ENCODE measurements at regions not wholly inside any gene's neighbourhood (a gene's known extent, or its start where the extent isn't known, plus 50 kb on each side); places are given as distances from the start of the nearest gene placed in this dataset.
"Not testable (repeated sequence)": the region's sequence is repeated elsewhere in the genome, so short reads cannot be mapped to it uniquely, and the experiment has no call there.

GRCh38 chr4:125591290-125591689 is 276.5 kb downstream of the FAT4 start:
- DNase-seq: no peak
- H3K9me3 ChIP-seq (ENCODE audit: control extremely low read depth in 1 of 5, control insufficient read depth in 4 of 5, insufficient read depth in 2 of 5, low read depth in 1 of 5, low read length in 4 of 5): no peaks in the 10 kb centered on the region
- no peaks in the 10 kb centered on the region for H3K36me3 ChIP-seq (ENCODE audit: control insufficient read depth in 4 of 4, insufficient read depth in 4 of 4, low read length in 3 of 4)
- ChIA-PET CTCF (interaction anchor here (1.3 kb wide), 1 partner anchor 12 kb away, joined by 3 read pairs; no protein-coding TSS in a partner anchor), POLR2A (no interaction called here)
- H3K4me3 ChIP-seq (ENCODE audit: control insufficient read depth in 1 of 7, extremely low read depth in 1 of 7, insufficient read depth in 4 of 7, low read depth in 2 of 7, low read length in 6 of 7): no peak overlapping the region
- H3K27ac ChIP-seq (ENCODE audit: insufficient read depth in 1 of 2, low read depth in 1 of 2, low read length in 2 of 2, poor library complexity in 1 of 2, severe bottlenecking in 2 of 2): no peak overlapping the region
- H3K27me3 ChIP-seq (replicated peaks in 2 of 5; ENCODE audit: control insufficient read depth in 4 of 5, insufficient read depth in 5 of 5, low read length in 4 of 5): no peaks in the 10 kb centered on the region
- no peaks in the 10 kb centered on the region for H3K4me1 ChIP-seq (ENCODE audit: control extremely low read depth in 1 of 4, control insufficient read depth in 4 of 4, insufficient read depth in 4 of 4, low read length in 3 of 4)
- 100% methylated on average over 5 of the region's 8 CpGs for WGBS (ENCODE audit: insufficient coverage)

GRCh38 chr4:125594056-125594602 is 279.4 kb downstream of the FAT4 start:
- Histone ChIP-seq H3K4me1 (ENCODE audit: control extremely low read depth in 1 of 4, control insufficient read depth in 4 of 4, insufficient read depth in 4 of 4, low read length in 3 of 4) (no peaks in the 10 kb centered on the region), H3K27ac (ENCODE audit: insufficient read depth in 1 of 2, low read depth in 1 of 2, low read length in 2 of 2, poor library complexity in 1 of 2, severe bottlenecking in 2 of 2) (no peak overlapping the region), H3K27me3 (replicated peaks in 2 of 5; ENCODE audit: control insufficient read depth in 4 of 5, insufficient read depth in 5 of 5, low read length in 4 of 5) (no peaks in the 10 kb centered on the region), H3K9me3 (ENCODE audit: control extremely low read depth in 1 of 5, control insufficient read depth in 4 of 5, insufficient read depth in 2 of 5, low read depth in 1 of 5, low read length in 4 of 5) (no peaks in the 10 kb centered on the region), H3K36me3 (ENCODE audit: control insufficient read depth in 4 of 4, insufficient read depth in 4 of 4, low read length in 3 of 4) (no peaks in the 10 kb centered on the region), H3K4me3 (ENCODE audit: control insufficient read depth in 1 of 7, extremely low read depth in 1 of 7, insufficient read depth in 4 of 7, low read depth in 2 of 7, low read length in 6 of 7) (no peak overlapping the region)
- DNase-seq: no peak
- CTCF ChIA-PET: no interaction called here
- no CpG with 5 or more reads among the region's 4 CpGs for WGBS (ENCODE audit: insufficient coverage)
- POLR2A ChIA-PET: no interaction called here

GRCh38 chr4:125605926-125606325 is 291.2 kb downstream of the FAT4 start:
- CTCF ChIA-PET; DNase-seq; POLR2A ChIA-PET; H3K4me1 ChIP-seq (ENCODE audit: control extremely low read depth in 1 of 4, control insufficient read depth in 4 of 4, insufficient read depth in 4 of 4, low read length in 3 of 4); H3K36me3 ChIP-seq (ENCODE audit: control insufficient read depth in 4 of 4, insufficient read depth in 4 of 4, low read length in 3 of 4); H3K27me3 ChIP-seq (replicated peaks in 2 of 5; ENCODE audit: control insufficient read depth in 4 of 5, insufficient read depth in 5 of 5, low read length in 4 of 5); H3K27ac ChIP-seq (ENCODE audit: insufficient read depth in 1 of 2, low read depth in 1 of 2, low read length in 2 of 2, poor library complexity in 1 of 2, severe bottlenecking in 2 of 2); H3K4me3 ChIP-seq (ENCODE audit: control insufficient read depth in 1 of 7, extremely low read depth in 1 of 7, insufficient read depth in 4 of 7, low read depth in 2 of 7, low read length in 6 of 7); H3K9me3 ChIP-seq (ENCODE audit: control extremely low read depth in 1 of 5, control insufficient read depth in 4 of 5, insufficient read depth in 2 of 5, low read depth in 1 of 5, low read length in 4 of 5): not testable (repeated sequence)
- WGBS (ENCODE audit: insufficient coverage): no CpG with 5 or more reads among the region's 2 CpGs

- DNase-seq: no peak
- no peak overlapping the region for H3K4me3 ChIP-seq (ENCODE audit: control insufficient read depth in 1 of 7, extremely low read depth in 1 of 7, insufficient read depth in 4 of 7, low read depth in 2 of 7, low read length in 6 of 7)
- H3K27ac ChIP-seq (ENCODE audit: insufficient read depth in 1 of 2, low read depth in 1 of 2, low read length in 2 of 2, poor library complexity in 1 of 2, severe bottlenecking in 2 of 2): no peak overlapping the region
- H3K36me3 ChIP-seq (ENCODE audit: control insufficient read depth in 4 of 4, insufficient read depth in 4 of 4, low read length in 3 of 4): no peaks in the 10 kb centered on the region
- H3K27me3 ChIP-seq (replicated peaks in 2 of 5; ENCODE audit: control insufficient read depth in 4 of 5, insufficient read depth in 5 of 5, low read length in 4 of 5): no peaks in the 10 kb centered on the region
- H3K9me3 ChIP-seq (ENCODE audit: control extremely low read depth in 1 of 5, control insufficient read depth in 4 of 5, insufficient read depth in 2 of 5, low read depth in 1 of 5, low read length in 4 of 5): no peaks in the 10 kb centered on the region
- CTCF ChIA-PET: no interaction called here
- POLR2A ChIA-PET: interaction anchor here (0.5 kb wide), 1 partner anchor 1637 kb away, joined by 4 read pairs; no protein-coding TSS in a partner anchor
- no peaks in the 10 kb centered on the region for H3K4me1 ChIP-seq (ENCODE audit: control extremely low read depth in 1 of 4, control insufficient read depth in 4 of 4, insufficient read depth in 4 of 4, low read length in 3 of 4)
- no CpG with 5 or more reads among the region's 3 CpGs for WGBS (ENCODE audit: insufficient coverage)
Observed at GRCh38 chr4:125620066-125620860, 305.5 kb downstream of the FAT4 start.

GRCh38 chr4:125624951-125625350 is 310.2 kb downstream of the FAT4 start:
- Histone ChIP-seq H3K4me3 (ENCODE audit: control insufficient read depth in 1 of 7, extremely low read depth in 1 of 7, insufficient read depth in 4 of 7, low read depth in 2 of 7, low read length in 6 of 7) (no peak overlapping the region), H3K36me3 (ENCODE audit: control insufficient read depth in 4 of 4, insufficient read depth in 4 of 4, low read length in 3 of 4) (no peaks in the 10 kb centered on the region), H3K27ac (ENCODE audit: insufficient read depth in 1 of 2, low read depth in 1 of 2, low read length in 2 of 2, poor library complexity in 1 of 2, severe bottlenecking in 2 of 2) (no peak overlapping the region), H3K27me3 (replicated peaks in 2 of 5; ENCODE audit: control insufficient read depth in 4 of 5, insufficient read depth in 5 of 5, low read length in 4 of 5) (no peaks in the 10 kb centered on the region), H3K9me3 (ENCODE audit: control extremely low read depth in 1 of 5, control insufficient read depth in 4 of 5, insufficient read depth in 2 of 5, low read depth in 1 of 5, low read length in 4 of 5) (no peaks in the 10 kb centered on the region), H3K4me1 (ENCODE audit: control extremely low read depth in 1 of 4, control insufficient read depth in 4 of 4, insufficient read depth in 4 of 4, low read length in 3 of 4) (peaks cover 0 to 4% (median 1%) of the 10 kb centered on the region in 4 experiments)
- WGBS (ENCODE audit: insufficient coverage): no CpG with 5 or more reads among the region's 1 CpG
- ChIA-PET CTCF (interaction anchor here (1.2 kb wide), 1 partner anchor 19 kb away, joined by 3 read pairs; no protein-coding TSS in a partner anchor), POLR2A (no interaction called here)
- DNase-seq: no peak

GRCh38 chr4:125626946-125627345 is 312.2 kb downstream of the FAT4 start:
- ChIA-PET POLR2A (no interaction called here), CTCF (interaction anchor here (1.1 kb wide), 1 partner anchor 11 kb away, joined by 3 read pairs; no protein-coding TSS in a partner anchor)
- Histone ChIP-seq H3K27ac (ENCODE audit: insufficient read depth in 1 of 2, low read depth in 1 of 2, low read length in 2 of 2, poor library complexity in 1 of 2, severe bottlenecking in 2 of 2) (peak overlapping the region in 1 of 2 experiments; percentile 3), H3K9me3 (ENCODE audit: control extremely low read depth in 1 of 5, control insufficient read depth in 4 of 5, insufficient read depth in 2 of 5, low read depth in 1 of 5, low read length in 4 of 5) (no peaks in the 10 kb centered on the region), H3K4me3 (ENCODE audit: control insufficient read depth in 1 of 7, extremely low read depth in 1 of 7, insufficient read depth in 4 of 7, low read depth in 2 of 7, low read length in 6 of 7) (no peak overlapping the region), H3K4me1 (ENCODE audit: control extremely low read depth in 1 of 4, control insufficient read depth in 4 of 4, insufficient read depth in 4 of 4, low read length in 3 of 4) (peaks cover 0 to 4% (median 1%) of the 10 kb centered on the region in 4 experiments), H3K27me3 (replicated peaks in 2 of 5; ENCODE audit: control insufficient read depth in 4 of 5, insufficient read depth in 5 of 5, low read length in 4 of 5) (no peaks in the 10 kb centered on the region), H3K36me3 (ENCODE audit: control insufficient read depth in 4 of 4, insufficient read depth in 4 of 4, low read length in 3 of 4) (no peaks in the 10 kb centered on the region)
- DNase-seq: no peak
- no CpG with 5 or more reads among the region's 1 CpG for WGBS (ENCODE audit: insufficient coverage)

GRCh38 chr4:125639182-125639621 is 324.4 kb downstream of the FAT4 start:
- WGBS (ENCODE audit: insufficient coverage): 97% methylated on average over 6 of the region's 6 CpGs
- ChIA-PET CTCF (no interaction called here), POLR2A (no interaction called here)
- Histone ChIP-seq H3K27ac (ENCODE audit: insufficient read depth in 1 of 2, low read depth in 1 of 2, low read length in 2 of 2, poor library complexity in 1 of 2, severe bottlenecking in 2 of 2) (no peak overlapping the region), H3K4me1 (ENCODE audit: control extremely low read depth in 1 of 4, control insufficient read depth in 4 of 4, insufficient read depth in 4 of 4, low read length in 3 of 4) (no peaks in the 10 kb centered on the region), H3K36me3 (ENCODE audit: control insufficient read depth in 4 of 4, insufficient read depth in 4 of 4, low read length in 3 of 4) (no peaks in the 10 kb centered on the region), H3K9me3 (ENCODE audit: control extremely low read depth in 1 of 5, control insufficient read depth in 4 of 5, insufficient read depth in 2 of 5, low read depth in 1 of 5, low read length in 4 of 5) (no peaks in the 10 kb centered on the region), H3K27me3 (replicated peaks in 2 of 5; ENCODE audit: control insufficient read depth in 4 of 5, insufficient read depth in 5 of 5, low read length in 4 of 5) (no peaks in the 10 kb centered on the region), H3K4me3 (ENCODE audit: control insufficient read depth in 1 of 7, extremely low read depth in 1 of 7, insufficient read depth in 4 of 7, low read depth in 2 of 7, low read length in 6 of 7) (no peak overlapping the region)
- no peak for DNase-seq
